Activated effector memory CD4-positive, alpha-beta T cell treated with anti-CD3 and anti-CD28 coated beads, Interleukin-2, amount 50 U/mL, for 16 hours (primary cell): ENCODE measurements at regions not wholly inside any gene's neighbourhood (a gene's known extent, or its start where the extent isn't known, plus 50 kb on each side); places are given as distances from the start of the nearest gene placed in this dataset.
A peak's percentile ranks its signal among the peaks of the same experiment; 100 is the strongest.

Experiments
- DNase-seq: peaks from one replicate; pipeline ENCODE4 v3.0.0-alpha.2; 2020

- no peak for DNase-seq
Observed at GRCh38 chr2:8577573-8577972, 104.3 kb upstream of the ID2 start.

DNA sequence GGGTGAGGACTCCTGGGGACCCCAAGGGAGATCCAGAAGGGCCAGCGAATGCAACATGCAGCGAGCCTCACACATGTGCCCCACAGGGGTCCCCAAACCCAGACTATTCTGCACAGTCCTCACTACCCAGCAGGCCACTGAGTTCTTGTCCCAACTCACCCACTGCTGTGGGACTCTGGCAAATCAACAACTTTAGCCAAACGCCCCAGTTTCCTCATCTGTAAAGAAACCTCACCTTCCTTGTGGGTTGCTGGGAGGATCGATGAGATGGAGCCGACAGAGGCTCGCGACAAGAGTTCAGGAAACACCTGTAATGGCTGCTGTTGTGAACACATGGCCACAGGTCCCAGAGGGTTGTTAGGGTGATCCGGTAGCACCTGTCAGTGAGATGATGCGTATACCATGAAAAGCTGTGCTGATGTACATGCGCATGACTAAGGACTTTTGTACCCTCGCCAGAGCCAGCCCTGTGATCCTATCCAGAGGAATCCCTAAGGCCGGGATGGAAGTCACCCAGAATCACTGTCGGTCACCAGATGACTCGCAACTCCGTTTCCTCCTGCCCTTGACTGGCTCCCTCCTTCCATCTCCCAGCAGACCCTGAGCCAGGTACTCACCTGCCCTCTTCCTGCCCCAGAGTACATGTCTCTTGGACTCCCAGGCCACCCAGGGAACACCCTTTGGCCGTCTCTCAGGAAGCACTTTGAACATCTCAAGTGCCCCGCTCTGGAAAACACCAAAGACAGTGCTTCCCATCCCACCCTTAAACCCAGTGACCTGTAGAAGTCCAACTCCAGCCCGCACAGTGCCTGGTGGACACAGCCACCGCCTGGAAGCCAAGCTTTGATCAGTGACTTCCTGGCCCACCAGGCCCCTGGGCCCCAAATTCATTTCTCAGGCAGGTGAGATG is 103.3 kb upstream of the ID2 start:
- no peak for DNase-seq

GRCh38 chr2:8579485-8580085 is 102.3 kb upstream of the ID2 start:
- DNase-seq, result no peak

GRCh38 chr2:8580316-8581233 is 101.3 kb upstream of the ID2 start:
- DNase-seq, result no peak

DNA sequence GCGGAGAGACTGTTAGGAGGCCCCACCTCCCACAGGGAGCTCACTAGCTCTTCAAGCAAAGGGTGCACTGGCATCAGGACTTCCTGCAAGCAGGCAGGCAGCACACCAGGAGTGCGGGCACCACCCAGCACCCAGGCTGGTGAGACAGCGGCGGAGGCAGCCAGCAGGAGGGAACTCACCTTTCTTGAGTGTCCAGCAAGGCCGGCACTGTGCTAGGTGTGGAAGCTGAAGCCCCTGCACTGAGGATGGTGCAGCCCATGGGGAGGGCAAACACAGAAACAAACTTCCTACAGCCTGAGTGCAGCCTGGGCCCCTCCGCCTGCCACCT is 100.7 kb upstream of the ID2 start:
- DNase-seq, result no peak

DNA sequence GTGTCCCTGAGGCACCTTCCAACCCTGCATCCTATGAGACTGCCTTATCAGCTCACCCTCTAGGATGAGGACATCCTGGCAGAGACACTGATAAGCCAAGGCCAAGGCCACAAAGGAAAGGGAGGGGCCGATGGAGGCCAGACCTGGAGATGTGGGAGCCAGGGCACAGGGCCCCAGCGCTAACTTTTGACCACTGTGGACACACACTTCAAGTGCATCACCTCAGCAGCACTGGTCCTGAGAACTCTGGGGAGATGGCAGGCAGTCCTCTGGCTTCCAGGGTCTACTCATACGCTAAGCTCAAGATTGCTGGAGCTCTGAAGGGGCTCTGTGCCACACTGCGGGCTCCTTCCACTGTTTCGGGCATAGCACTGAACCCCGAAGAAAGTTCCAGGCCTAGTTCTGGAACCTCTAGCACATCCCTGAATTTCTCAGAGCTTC is 100.2 kb upstream of the ID2 start:
- DNase-seq, result no peak

GRCh38 chr2:8582191-8582590 is 99.7 kb upstream of the ID2 start:
- DNase-seq, result no peak

- DNase-seq, result no peak
Observed at GRCh38 chr2:8582651-8583399, 99.0 kb upstream of the ID2 start.

- peak; percentile 84 for DNase-seq
Observed at GRCh38 chr2:8583400-8584173, 98.3 kb upstream of the ID2 start.

- DNase-seq, result no peak
Observed at GRCh38 chr2:8584174-8585066, 97.4 kb upstream of the ID2 start.

GRCh38 chr2:8586457-8587051 is 95.3 kb upstream of the ID2 start:
- no peak for DNase-seq

DNA sequence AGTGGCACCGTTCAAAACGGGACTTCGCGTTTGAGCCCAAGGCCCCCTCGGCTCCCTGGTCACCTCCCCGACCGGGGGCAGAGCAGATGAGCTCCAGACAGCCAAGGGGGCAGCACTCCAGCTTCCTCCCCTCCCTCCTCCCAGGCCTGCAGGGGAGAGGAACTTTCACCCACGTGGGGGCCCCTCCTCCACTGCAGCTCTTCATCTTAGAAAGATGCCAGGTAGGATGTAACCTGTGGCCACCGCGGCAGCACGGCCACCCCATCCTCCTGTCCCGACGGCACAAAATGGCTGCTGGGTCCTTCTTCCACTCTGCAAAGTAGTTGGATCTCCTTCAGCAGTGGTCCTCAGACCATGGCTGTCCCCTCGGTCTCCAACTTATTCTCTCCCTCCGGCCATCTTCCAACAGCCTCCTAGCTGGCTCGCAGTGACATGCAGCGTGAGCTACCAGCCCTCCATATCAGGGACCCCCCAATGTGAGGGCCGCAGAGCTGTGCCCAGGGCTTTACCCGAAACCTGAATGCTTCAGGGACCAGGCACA is 94.5 kb upstream of the ID2 start:
- no peak for DNase-seq

DNA sequence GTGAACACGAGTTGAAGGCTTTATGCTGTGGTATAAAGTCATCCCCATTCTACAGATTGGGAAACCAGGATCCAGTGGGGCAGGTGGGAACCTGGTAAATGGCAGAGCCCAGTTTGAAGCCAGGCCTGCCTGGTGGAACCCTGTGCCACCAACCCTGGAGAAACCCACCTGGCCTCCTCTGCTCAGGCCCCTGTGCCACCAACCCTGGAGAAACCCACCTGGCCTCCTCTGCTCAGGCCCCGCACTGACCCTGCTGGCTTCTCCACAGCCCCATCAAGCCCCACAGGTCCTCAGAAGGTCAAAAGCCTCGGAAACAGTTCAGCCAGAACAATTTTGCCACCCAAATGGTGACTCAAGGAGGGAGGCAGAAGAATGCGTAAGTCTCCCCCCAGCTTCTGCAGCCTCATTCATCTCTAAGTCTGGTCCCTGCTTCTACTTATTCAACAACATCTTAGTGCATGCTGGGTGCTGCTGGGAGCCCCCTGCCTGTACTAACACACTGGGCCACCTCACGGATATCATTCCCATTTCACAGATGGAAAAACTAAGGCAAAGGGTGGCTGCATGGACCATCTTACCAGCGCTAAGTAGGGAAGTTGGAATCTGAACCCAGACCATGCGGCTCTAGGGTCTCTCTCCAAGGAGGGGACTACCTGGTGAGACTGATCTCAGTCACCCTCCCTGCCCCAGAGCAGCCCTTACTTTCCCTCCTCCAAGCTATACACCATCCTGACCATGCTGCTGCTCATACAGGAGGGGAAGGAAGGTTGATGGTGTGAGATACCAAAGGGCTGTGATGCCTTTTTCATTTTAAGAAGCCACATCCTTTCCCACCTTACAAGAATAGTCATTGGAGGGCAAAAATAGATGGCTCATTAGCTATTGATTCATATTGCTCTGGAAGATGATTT is 93.7 kb upstream of the ID2 start:
- peak; percentile 46 for DNase-seq

DNA sequence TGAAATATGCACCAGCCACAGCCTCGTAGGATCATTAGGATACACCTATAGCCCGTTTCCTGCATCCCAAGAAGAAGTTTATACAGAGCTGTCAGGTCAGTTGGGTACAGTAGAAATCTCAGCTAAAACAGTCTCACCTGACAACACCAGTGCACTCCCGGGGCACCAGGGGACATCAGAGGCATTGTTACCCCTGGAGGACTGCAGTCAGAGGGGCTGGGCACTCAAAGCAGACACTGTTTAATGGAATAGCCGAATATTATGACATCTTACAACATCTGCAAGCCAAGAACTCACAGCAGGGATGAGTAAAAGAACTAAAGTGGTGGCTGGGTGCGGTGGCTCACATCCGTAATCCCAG is 93.0 kb upstream of the ID2 start:
- DNase-seq, result peak; percentile 25

DNA sequence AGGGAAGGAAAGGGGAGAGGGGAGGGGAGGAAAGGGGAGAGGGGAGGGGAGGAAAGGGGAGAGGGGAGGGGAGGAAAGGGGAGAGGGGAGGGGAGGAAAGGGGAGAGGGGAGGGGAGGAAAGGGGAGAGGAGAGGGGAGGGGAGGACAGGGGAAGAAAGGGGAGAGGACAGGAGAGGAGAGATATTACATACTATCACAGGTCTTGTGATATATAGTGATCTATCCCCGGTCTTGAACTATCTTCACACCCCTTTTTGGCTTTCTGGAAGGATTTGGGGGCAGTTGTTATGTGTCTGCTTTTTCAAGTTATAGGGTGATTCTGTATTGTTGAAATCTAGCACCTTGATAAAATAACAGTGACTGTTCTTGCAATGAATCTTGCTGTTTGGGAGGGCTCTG is 92.1 kb upstream of the ID2 start:
- no peak for DNase-seq

DNA sequence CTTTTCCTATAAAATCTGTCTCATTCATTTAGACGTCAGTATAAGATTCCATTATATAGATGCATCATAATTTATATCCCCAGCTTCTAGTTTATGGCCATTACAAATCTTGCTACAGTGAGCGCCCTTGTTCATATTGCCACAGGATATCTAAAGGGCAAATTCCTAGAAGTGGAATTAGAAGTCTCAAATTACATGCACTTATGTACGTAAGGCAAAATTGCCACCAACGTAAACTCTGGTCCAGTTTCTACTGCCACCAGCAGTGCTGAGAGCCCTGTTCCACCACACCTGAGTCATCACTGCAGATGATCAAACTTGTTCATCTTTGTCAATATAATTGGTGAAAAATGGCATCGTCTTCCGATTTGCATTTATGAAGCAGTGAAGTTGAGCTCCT is 90.9 kb upstream of the ID2 start:
- no peak for DNase-seq

DNA sequence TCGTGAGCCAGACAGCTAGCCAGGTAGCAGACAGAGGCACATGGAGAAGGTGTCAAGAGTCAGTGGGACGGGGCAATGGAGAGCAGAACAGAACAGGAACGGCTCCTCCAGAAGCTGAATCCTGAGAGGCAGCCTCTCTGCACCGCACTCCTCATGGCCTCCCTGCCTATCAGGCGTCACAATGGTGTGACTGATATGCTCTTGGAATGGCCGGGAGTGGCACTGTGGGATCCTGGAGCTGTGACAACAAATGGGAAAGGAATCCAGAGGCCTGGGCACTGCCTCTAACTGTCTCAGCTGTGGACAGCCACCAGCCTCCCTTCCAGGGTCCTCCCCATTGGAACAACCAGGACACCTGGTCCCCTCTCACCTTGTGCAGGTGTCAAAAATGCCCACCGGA is 89.1 kb upstream of the ID2 start:
- DNase-seq, result peak; percentile 33

- DNase-seq, result peak; percentile 9
Observed at GRCh38 chr2:8593243-8593642, 88.6 kb upstream of the ID2 start.
